ENCODE measurements at regions not wholly inside any gene's neighbourhood (a gene's known extent, or its start where the extent isn't known, plus 50 kb on each side); places are given as distances from the start of the nearest gene placed in this dataset.

DNA sequence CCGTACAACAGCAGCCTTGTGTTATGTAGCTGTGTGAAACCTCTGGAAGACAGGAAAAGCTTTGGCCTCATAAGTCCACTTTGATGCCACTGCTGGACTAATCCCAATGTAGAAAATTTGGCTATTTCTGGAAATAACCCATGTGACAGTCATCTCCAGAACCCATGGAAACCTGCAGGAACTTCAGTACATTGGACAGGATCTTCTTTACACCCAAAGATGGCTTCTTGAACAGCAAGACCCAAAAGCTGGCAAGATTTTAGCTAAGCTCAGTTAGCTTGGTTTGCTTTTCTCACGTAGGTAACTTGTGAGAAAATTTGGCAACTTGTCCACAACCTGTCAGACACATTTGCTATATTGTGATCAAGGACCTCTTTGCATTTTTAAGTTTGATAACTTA lies 74.8 kb upstream of the RCN1 start:
- peaks cover 2 to 9% (median 3%) of the 10 kb centered on the region in 3 donors for H3K27me3 Mint-ChIP-seq (ENCODE audit: low read depth in 3 of 3)
- no peak overlapping the region for H3K27ac Mint-ChIP-seq

DNA sequence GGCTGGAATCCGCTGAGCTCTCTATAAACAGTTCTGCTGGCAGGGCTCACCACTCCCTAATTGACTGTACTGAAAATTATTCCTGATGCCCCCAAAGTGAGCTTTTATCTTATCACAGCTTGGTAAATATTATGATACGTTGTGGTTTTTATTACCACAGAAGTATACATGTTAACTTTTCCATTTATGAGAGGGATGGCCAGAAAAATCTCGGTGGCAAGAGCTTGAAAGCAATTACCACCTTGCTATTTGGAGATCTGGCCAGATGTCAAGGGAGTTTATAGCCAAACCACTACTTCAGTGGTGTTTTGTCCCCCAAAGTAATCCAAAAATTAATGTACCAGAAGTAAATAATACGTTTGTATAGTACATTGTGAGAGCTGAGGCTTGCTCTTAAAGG lies 75.4 kb upstream of the RCN1 start:
- Mint-ChIP-seq H3K4me3 (no peak overlapping the region), H3K36me3 (no peaks in the 10 kb centered on the region), H3K9me3 (no peaks in the 10 kb centered on the region), H3K27ac (no peak overlapping the region), H3K27me3 (ENCODE audit: low read depth in 3 of 3) (peaks cover 3 to 12% (median 7%) of the 10 kb centered on the region in 3 donors), H3K4me1 (no peaks in the 10 kb centered on the region)
- DNase-seq: no peak

More for the DNA sequence above, 74.8 kb upstream of the RCN1 start:
- no peaks in the 10 kb centered on the region for H3K36me3 Mint-ChIP-seq
- no peaks in the 10 kb centered on the region for H3K9me3 Mint-ChIP-seq
- no peaks in the 10 kb centered on the region for H3K4me1 Mint-ChIP-seq
- no peak for DNase-seq
- no peak overlapping the region for H3K4me3 Mint-ChIP-seq

DNA sequence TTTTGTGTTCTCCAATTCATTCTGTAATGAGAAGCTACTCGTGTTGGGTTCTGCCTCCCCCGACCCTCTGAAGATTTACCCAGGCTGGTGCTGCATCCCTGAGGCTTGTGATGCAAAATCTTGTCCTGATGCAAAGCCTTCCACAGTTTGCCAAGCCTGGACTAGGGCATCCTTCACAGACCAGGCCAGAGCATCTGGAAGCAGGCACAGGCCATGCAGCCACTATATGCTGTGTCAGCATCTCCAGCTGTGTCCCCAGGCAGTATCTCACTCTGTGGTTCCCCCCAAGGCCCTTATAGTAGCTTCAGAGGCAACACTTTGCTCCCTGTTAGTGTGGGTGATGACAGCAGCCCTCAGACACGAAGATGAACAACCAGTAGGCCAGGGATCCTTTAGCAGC lies 77.3 kb upstream of the RCN1 start:
- no peaks in the 10 kb centered on the region for H3K36me3 Mint-ChIP-seq
- DNase-seq: no peak
- H3K27me3 Mint-ChIP-seq (ENCODE audit: low read depth in 3 of 3): peaks cover 0 to 18% (median 7%) of the 10 kb centered on the region in 3 donors
- H3K27ac Mint-ChIP-seq: no peak overlapping the region
- no peaks in the 10 kb centered on the region for H3K4me1 Mint-ChIP-seq
- no peaks in the 10 kb centered on the region for H3K9me3 Mint-ChIP-seq
- no peak overlapping the region for H3K4me3 Mint-ChIP-seq

DNA sequence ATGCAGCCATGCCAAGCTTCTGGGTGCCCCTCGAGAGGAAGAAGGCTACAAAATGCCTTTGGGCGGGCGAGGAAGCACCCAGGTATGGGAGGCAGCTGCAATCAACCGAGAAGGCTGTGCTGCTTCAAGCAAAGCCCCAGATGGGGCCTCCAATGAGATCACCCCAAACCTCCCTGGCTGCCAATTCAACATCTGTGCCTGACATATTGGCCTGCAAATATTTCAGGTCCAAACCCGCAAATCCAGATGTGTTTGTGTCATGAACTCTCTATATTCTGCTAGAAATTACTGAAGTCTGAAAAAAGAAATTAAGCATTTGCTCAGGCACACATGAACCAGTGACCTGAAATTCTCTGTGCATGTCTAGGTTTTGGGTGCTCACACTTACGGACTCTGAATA lies 78.8 kb upstream of the RCN1 start:
- Mint-ChIP-seq H3K9me3 (no peaks in the 10 kb centered on the region), H3K4me3 (no peak overlapping the region), H3K27me3 (ENCODE audit: low read depth in 3 of 3) (peaks cover 0 to 18% (median 7%) of the 10 kb centered on the region in 3 donors), H3K27ac (no peak overlapping the region), H3K36me3 (no peaks in the 10 kb centered on the region), H3K4me1 (no peaks in the 10 kb centered on the region)
- DNase-seq: no peak

DNA sequence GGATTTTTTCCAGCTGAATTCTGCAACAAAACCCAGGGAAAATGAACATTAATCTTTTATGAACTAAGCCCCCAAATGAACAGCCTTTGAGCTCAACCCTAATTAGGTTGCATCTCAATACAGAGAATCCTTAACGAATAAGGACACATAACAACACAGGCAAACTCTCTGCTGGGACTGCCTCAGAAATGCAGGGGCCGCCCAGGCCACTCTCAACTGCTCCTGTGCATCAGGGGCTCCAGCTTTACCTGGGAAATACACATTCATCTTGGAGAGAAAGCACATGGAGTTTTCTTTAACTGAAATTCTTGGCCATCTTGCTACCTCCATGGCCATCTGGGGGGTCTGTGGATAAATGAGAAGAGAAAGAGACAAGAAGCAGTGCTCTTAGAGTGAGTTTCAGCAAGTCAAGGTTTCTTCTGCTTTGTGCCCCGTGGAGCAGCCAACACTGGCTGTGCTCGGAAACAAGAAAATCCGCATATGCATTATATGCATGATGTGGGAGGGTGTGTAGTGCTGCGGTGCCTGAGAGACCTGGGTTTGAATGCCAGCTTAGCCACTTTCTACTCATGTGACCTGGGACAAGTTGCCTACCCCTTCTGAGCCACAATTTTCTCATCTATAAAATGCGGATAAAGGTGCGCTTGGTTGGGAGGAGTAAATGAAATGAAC lies 81.9 kb upstream of the RCN1 start:
- Mint-ChIP-seq H3K4me1 (no peaks in the 10 kb centered on the region), H3K27me3 (ENCODE audit: low read depth in 3 of 3) (peaks cover 2 to 13% (median 9%) of the 10 kb centered on the region in 3 donors), H3K27ac (no peak overlapping the region), H3K36me3 (no peaks in the 10 kb centered on the region), H3K9me3 (no peaks in the 10 kb centered on the region), H3K4me3 (no peak overlapping the region)
- DNase-seq: no peak

DNA sequence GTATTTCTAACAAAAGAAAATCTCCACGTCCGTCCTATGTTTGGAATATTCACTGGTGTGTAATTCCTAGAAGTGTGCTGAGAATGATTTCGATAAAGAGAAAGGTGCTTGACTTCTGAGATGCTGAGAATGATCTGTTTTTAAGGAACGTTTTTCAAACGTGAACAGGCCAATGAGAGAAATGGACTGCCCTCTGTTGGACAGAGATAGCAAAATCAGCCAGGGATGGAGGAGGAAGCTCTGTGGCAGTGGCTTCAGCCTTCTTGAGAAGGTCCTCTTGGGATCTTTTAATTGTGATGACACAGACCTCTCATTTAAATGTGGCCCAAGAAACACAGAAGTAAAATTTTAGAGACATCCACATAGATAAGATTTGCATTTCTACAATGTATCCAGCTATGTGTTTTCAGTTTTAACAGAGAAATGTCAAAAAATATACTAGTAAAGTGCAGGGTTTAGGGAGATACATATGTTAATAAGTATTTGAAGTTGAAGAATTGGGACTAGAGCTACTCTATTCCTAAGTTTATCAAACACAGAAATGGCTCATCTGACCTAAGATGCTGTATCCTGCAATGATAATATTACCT lies 84.0 kb upstream of the RCN1 start:
- H3K36me3 Mint-ChIP-seq: no peaks in the 10 kb centered on the region
- H3K9me3 Mint-ChIP-seq: no peaks in the 10 kb centered on the region
- peaks cover 2 to 17% (median 7%) of the 10 kb centered on the region in 3 donors for H3K27me3 Mint-ChIP-seq (ENCODE audit: low read depth in 3 of 3)
- H3K27ac Mint-ChIP-seq: no peak overlapping the region
- DNase-seq: peak in 2 of 3 donors; percentile 23 to 48
- no peaks in the 10 kb centered on the region for H3K4me1 Mint-ChIP-seq
- H3K4me3 Mint-ChIP-seq: no peak overlapping the region

DNA sequence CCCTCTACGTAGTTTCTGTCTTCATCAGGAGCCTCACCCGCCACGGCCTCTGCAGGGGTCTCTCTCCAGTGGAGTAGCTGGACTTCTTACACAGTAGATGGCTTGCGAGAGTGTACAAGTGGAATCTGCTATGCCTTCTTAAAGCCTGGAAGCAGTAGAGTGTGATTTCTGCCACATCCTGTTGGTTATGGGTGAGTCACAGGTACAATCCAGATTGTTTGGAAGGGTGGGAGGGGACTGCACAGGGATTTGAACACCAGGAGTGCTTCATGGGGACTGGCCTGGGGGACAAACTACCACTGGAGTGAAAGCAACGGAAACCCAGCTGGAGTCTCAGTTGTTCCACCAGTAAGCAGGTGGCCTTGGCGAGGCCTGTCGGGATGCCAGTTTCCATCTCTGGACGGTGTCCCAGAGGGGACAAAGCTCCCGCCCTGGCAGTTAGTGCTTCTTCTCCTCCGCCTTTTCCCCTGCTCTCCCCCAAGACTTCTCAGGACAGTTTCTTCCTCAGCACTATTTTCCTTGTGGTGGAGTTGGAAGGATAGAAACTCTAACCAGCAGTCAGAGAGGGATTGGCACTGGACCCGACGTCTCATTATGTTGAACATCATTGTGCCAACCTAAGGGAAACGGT lies 85.0 kb upstream of the RCN1 start:
- Mint-ChIP-seq H3K36me3 (no peaks in the 10 kb centered on the region), H3K27me3 (ENCODE audit: low read depth in 3 of 3) (peaks cover 2 to 20% (median 7%) of the 10 kb centered on the region in 3 donors), H3K4me1 (no peaks in the 10 kb centered on the region), H3K9me3 (no peaks in the 10 kb centered on the region), H3K27ac (peak overlapping the region in 1 of 6 donors; percentile 25), H3K4me3 (no peak overlapping the region)
- DNase-seq: no peak

DNA sequence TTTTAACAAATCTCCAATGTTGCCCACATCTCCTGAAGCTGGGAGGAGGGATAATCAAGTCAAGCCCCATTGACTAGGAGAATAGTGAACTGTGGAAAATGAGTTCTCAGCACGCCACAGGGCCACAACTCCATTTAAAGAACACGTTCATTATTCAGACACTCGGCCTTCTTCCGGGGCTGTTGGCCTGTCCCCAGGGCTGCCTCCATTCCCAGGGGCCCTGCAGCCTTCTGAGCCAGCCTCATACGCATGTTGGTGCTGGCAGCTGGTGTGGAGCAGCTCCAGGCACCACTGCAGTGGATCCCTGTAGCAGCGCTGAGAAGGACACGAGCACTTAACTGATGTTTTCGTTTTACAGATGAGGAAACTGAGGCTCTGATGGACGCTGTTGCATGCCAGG lies 87.5 kb upstream of the RCN1 start:
- H3K4me1 Mint-ChIP-seq: no peaks in the 10 kb centered on the region
- H3K27ac Mint-ChIP-seq: no peak overlapping the region
- DNase-seq: no peak
- H3K4me3 Mint-ChIP-seq: no peak overlapping the region
- no peaks in the 10 kb centered on the region for H3K36me3 Mint-ChIP-seq
- H3K27me3 Mint-ChIP-seq (ENCODE audit: low read depth in 3 of 3): peaks cover 2 to 12% (median 2%) of the 10 kb centered on the region in 3 donors
- no peaks in the 10 kb centered on the region for H3K9me3 Mint-ChIP-seq

DNA sequence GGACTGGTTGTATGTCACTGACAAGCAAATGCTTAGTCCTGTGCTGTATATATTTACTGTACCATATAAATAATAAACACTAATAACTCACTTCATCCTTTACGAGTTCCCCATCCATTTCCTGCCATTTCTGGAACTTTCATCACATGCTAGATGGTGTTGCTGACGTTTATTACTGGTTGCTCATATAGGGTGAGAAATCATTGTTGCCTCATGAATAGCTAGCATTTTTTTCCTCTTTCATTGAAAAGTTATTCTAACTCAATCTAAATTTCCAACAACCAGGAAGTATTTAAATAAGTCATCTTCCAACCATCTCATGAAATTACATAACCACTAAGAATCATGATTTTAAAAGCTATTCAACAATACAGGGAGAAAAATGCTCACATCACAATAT lies 88.6 kb upstream of the RCN1 start:
- Mint-ChIP-seq H3K27me3 (ENCODE audit: low read depth in 3 of 3) (peaks cover 2 to 12% (median 3%) of the 10 kb centered on the region in 3 donors), H3K4me3 (no peak overlapping the region), H3K4me1 (no peaks in the 10 kb centered on the region), H3K36me3 (no peaks in the 10 kb centered on the region), H3K27ac (no peak overlapping the region), H3K9me3 (no peaks in the 10 kb centered on the region)
- DNase-seq: no peak

DNA sequence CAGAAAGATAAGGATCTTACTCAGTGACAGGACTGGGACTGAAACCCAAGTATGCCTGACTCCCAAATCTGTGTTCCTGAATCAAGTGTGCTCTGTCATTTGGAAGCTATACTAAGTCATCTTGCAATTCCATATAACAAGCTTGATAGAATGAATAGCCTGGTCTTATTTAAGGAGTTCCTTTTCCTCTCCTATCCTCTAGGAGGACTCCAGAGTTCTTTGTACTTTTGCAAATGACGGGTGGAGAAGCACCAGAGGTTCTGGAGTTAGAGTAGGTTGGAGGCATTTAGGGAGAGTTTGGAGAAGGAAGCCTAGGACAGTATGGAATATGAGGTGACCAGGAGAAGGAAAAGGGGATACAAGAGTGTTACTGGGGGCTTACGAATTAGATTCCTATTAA lies 92.9 kb upstream of the RCN1 start:
- Mint-ChIP-seq H3K27me3 (ENCODE audit: low read depth in 3 of 3) (peaks cover 0 to 8% (median 2%) of the 10 kb centered on the region in 3 donors), H3K27ac (no peak overlapping the region), H3K4me3 (no peak overlapping the region), H3K36me3 (no peaks in the 10 kb centered on the region), H3K4me1 (peaks cover 25 to 29% of the 10 kb centered on the region in 2 donors), H3K9me3 (no peaks in the 10 kb centered on the region)
- no peak for DNase-seq

DNA sequence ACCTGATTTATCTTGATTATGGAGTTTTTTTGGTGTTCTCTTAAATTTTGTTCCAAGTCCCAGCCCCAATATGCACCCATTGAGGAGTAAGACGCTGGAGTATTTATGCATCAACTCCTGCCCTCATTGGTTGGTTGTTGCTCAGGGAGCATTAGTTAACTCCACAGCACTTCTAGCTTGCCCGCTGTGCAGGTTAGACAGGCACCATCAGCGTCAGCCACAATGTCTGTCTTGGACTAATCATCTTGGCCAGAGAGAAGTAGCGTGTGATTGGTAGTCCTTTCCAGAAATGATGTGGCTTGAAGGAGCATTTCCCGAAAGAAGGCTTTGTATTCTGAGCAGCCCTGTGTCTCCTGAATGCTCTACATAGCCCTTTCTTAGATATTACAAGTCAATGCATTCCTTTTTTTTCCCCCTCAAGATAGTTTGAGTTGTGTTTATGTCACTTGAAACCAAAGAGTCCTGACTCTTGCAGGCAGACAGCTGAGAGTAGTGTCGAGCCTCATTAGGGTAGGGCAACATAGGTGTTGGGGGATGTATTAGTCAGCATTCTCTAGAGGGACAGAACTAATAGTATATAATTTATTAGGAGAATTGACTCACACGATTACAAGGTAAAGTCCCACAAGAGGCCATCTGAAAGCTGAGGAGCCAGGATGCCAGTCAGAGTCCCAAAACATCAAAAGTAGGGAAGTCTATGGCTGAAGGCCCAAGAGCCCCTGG lies 94.6 kb upstream of the RCN1 start:
- no peak for DNase-seq
- Mint-ChIP-seq H3K36me3 (no peaks in the 10 kb centered on the region), H3K27me3 (ENCODE audit: low read depth in 3 of 3) (peaks cover 0 to 7% (median 2%) of the 10 kb centered on the region in 3 donors), H3K9me3 (peaks cover 0 to 2% (median 0%) of the 10 kb centered on the region in 6 donors), H3K4me1 (peaks cover 25 to 29% of the 10 kb centered on the region in 2 donors), H3K4me3 (peak overlapping the region in 4 of 5 donors; percentile 5 to 92 (median 62)), H3K27ac (peak overlapping the region; percentile 64 to 97 (median 86))

DNA sequence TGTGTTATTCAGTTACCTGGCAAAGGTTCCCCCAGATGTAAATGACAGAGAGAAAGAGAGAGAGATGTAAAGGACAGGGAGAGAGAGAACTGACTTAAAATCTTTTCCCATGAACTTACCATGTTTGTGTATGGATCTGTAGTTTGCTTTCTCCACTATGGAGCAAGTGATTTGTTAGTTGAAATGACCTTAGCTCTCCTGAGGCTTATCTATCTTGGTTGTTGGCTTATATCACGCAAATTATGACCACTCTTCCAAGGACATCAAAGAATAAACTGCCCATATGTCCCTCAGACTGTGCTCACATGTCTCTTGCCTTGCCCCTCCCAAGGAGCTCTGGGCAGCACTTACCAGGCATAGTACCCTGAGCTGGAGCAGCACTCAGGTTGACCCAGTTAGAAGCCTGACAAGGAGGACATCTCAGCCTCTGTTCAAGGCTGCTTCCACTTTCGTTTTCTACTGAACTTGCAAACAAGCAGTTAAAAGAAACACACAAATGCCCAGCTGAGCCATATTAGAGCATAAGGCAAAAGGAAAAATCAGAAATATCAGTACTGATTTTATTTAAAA lies 95.3 kb upstream of the RCN1 start:
- H3K4me3 Mint-ChIP-seq: peak overlapping the region; percentile 82 to 92 (median 83)
- H3K27me3 Mint-ChIP-seq (ENCODE audit: low read depth in 3 of 3): peaks cover 0 to 5% (median 2%) of the 10 kb centered on the region in 3 donors

DNA sequence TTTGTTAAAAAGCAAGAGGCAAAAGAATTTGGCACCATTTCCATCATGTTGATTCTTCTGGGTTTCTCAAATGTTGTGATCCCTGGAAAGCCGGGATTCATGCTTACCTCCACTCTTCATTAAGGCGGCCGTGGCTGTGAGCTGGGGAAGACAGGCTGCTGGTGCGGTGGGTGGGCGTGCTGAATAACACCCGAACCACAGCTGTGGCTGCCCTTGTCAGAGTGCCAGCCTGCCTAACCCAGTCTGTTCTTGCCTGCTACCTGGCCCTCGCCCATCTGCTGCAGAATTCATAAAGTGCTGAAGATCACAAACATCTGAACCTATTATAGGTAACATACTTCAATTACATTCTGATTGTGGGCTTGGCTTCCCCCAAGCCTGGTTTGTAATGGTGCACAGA lies 95.8 kb upstream of the RCN1 start:
- Mint-ChIP-seq H3K36me3 (no peaks in the 10 kb centered on the region), H3K9me3 (peaks cover 0 to 2% (median 0%) of the 10 kb centered on the region in 6 donors), H3K4me3 (peak overlapping the region; percentile 82 to 92 (median 83)), H3K27ac (peak overlapping the region; percentile 83 to 97 (median 94)), H3K4me1 (peaks cover 25 to 29% of the 10 kb centered on the region in 2 donors), H3K27me3 (ENCODE audit: low read depth in 3 of 3) (peaks cover 0 to 2% (median 0%) of the 10 kb centered on the region in 3 donors)
- peak; percentile 21 to 54 (median 35) for DNase-seq

More for the DNA sequence above, 95.3 kb upstream of the RCN1 start:
- H3K36me3 Mint-ChIP-seq: no peaks in the 10 kb centered on the region
- H3K9me3 Mint-ChIP-seq: peaks cover 0 to 2% (median 0%) of the 10 kb centered on the region in 6 donors
- peak; percentile 29 to 52 (median 48) for DNase-seq
- peaks cover 25 to 29% of the 10 kb centered on the region in 2 donors for H3K4me1 Mint-ChIP-seq
- H3K27ac Mint-ChIP-seq: peak overlapping the region; percentile 83 to 97 (median 94)
